ENCODE measurements at regions not wholly inside any gene's neighbourhood (a gene's known extent, or its start where the extent isn't known, plus 50 kb on each side); places are given as distances from the start of the nearest gene placed in this dataset.
"Not testable (repeated sequence)": the region's sequence is repeated elsewhere in the genome, so short reads cannot be mapped to it uniquely, and the experiment has no call there.

DNA sequence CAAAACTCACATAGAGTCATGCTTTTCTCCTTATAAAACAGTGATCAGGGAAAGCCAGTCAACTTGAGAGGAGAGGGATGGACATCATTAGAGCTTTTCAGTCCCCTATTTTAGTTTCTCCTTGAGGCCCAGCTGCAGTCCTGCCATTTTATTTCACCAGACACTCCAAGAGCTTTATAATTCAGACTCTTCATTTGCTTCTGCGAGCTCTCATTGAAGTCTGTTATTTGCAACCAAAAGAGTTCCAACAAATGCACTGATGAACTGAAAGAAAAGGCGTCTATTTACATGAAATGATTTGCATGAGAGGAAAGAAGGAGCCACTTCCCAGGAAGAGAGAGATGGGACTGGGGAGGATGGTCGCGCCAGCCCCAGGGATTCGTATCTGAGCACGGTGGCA is 86.8 kb downstream of the NDUFA12 start:
- DNase-seq (no peak), ATAC-seq (ENCODE audit: low FRiP score) (no peak)
- Histone ChIP-seq H3K4me3 (ENCODE audit: low read length in 2 of 2) (no peak overlapping the region), H3K9me3 (ENCODE audit: control insufficient read depth, low read length) (peaks cover 4% of the 10 kb centered on the region), H3K27me3 (ENCODE audit: control insufficient read depth in 1 of 2, insufficient read depth in 2 of 2, low read length in 1 of 2) (no peaks in the 10 kb centered on the region), H3K36me3 (ENCODE audit: control insufficient read depth in 1 of 2, insufficient read depth in 2 of 2, low read length in 1 of 2) (no peaks in the 10 kb centered on the region), H3K4me1 (ENCODE audit: control insufficient read depth in 1 of 2, insufficient read depth in 2 of 2, low read length in 2 of 2) (no peaks in the 10 kb centered on the region), H3K27ac (ENCODE audit: low read depth in 1 of 2, low read length in 2 of 2) (no peak overlapping the region)
- 84 to 85% methylated on average over 6 of the region's 6 CpGs for WGBS, 2 donors
- intact Hi-C loops (cut with DNase I) = no loop called here

DNA sequence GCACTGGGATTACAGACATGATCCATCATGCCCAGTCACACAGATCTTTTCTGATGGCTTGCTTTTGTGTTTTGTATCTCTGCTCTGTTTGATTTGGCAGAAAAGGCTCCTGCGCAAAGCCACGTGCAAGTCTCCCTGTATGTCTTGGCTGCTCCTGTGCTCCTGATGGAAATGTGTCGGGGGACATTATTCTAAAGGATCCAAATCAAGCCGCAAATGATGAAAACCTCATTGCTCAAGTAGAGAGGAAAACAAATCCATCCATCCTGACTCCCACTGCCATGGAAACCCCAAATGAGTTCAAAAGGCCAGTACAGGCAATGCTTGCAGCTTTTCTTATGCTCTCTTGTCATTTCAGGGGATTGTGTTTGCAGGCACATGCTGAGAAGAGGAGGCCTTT is 93.8 kb downstream of the NDUFA12 start:
- ATAC-seq (ENCODE audit: low FRiP score) (peak; percentile 48), DNase-seq (no peak)
- intact Hi-C loops (cut with DNase I) = no loop called here
- Histone ChIP-seq H3K27ac (ENCODE audit: low read depth in 1 of 2, low read length in 2 of 2) (no peak overlapping the region), H3K4me1 (ENCODE audit: control insufficient read depth in 1 of 2, insufficient read depth in 2 of 2, low read length in 2 of 2) (no peaks in the 10 kb centered on the region), H3K9me3 (ENCODE audit: control insufficient read depth, low read length) (peaks cover 4% of the 10 kb centered on the region), H3K4me3 (ENCODE audit: low read length in 2 of 2) (no peak overlapping the region), H3K36me3 (ENCODE audit: control insufficient read depth in 1 of 2, insufficient read depth in 2 of 2, low read length in 1 of 2) (no peaks in the 10 kb centered on the region), H3K27me3 (ENCODE audit: control insufficient read depth in 1 of 2, insufficient read depth in 2 of 2, low read length in 1 of 2) (no peaks in the 10 kb centered on the region)
- WGBS, 2 donors = 12 to 15% methylated on average over 4 of the region's 4 CpGs

DNA sequence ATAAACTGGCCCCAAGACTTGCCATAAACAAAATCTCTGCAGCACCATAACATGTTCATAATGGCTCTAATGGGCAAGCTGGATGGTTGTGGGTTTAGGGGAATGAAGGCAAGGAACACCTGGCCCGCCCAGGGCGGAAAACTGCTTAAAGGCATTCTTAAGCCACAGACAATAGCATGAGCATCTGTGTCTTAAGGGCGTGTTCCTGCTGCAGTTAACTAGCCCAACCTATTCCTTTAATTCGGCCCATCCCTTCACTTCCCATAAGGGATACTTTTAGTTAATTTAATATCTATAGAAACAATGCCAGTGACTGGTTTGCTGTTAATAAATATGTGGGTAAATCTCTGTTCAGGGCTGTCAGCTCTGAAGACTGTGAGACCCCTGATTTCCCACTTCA is 97.7 kb downstream of the NDUFA12 start:
- H3K4me3 ChIP-seq (ENCODE audit: low read length in 2 of 2); H3K36me3 ChIP-seq (ENCODE audit: control insufficient read depth in 1 of 2, insufficient read depth in 2 of 2, low read length in 1 of 2); H3K4me1 ChIP-seq (ENCODE audit: control insufficient read depth in 1 of 2, insufficient read depth in 2 of 2, low read length in 2 of 2); DNase-seq; H3K9me3 ChIP-seq (ENCODE audit: control insufficient read depth, low read length); intact Hi-C loops (cut with DNase I); H3K27ac ChIP-seq (ENCODE audit: low read depth in 1 of 2, low read length in 2 of 2); H3K27me3 ChIP-seq (ENCODE audit: control insufficient read depth in 1 of 2, insufficient read depth in 2 of 2, low read length in 1 of 2); ATAC-seq (ENCODE audit: low FRiP score): not testable (repeated sequence)
- 95% methylated on average over 4 of the region's 4 CpGs for WGBS, 2 donors

DNA sequence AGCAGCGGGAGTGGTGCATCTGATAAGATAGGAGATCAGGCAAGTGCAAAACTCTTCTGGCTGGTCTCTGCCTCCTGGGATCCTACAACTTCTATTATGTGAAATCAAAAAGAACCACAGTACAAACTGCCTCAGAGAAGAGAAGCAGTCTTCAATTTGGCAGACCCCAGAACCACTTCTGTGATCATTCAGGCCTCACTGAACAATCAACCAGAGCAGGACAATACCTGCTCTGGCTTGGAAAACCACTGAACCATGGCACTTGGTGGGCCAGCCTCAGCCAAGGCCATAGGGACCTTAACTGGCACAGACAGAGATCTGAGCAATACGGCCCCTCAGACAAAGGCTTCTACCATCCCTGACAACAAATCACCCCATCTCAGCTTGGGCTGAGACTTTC is 103.0 kb downstream of the NDUFA12 start:
- intact Hi-C loops (cut with DNase I) = no loop called here
- no peak for ATAC-seq (ENCODE audit: low FRiP score)
- no peak overlapping the region for H3K27ac ChIP-seq (ENCODE audit: low read depth in 1 of 2, low read length in 2 of 2)
- no peak overlapping the region for H3K4me3 ChIP-seq (ENCODE audit: low read length in 2 of 2)
- DNase-seq = no peak
- WGBS, 2 donors = 82 to 90% methylated on average over 2 of the region's 2 CpGs
- H3K27me3 ChIP-seq (ENCODE audit: control insufficient read depth in 1 of 2, insufficient read depth in 2 of 2, low read length in 1 of 2) = no peaks in the 10 kb centered on the region
- no peaks in the 10 kb centered on the region for H3K4me1 ChIP-seq (ENCODE audit: control insufficient read depth in 1 of 2, insufficient read depth in 2 of 2, low read length in 2 of 2)
- no peaks in the 10 kb centered on the region for H3K36me3 ChIP-seq (ENCODE audit: control insufficient read depth in 1 of 2, insufficient read depth in 2 of 2, low read length in 1 of 2)
- no peaks in the 10 kb centered on the region for H3K9me3 ChIP-seq (ENCODE audit: control insufficient read depth, low read length)

DNA sequence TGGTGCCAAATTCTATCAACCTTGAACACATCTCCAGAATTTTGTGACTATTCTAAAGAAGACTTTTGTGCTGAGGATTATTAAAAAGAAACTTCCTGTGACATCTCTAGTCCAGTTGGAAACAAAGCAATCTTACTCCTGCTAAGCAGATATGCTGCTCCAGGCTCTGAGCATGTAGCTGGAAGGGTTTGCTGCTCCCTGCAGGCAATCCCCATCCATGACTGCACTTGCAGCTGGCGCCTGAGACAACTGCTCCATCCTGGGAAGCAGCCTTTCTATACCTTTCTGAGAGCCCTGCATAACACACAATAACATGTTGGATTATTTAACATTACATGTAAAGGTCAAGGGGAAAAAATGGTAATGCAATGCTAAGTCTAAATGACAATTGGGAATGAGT is 105.1 kb downstream of the NDUFA12 start:
- ATAC-seq (ENCODE audit: low FRiP score) (no peak), DNase-seq (no peak)
- no peak overlapping the region for H3K27ac ChIP-seq (ENCODE audit: low read depth in 1 of 2, low read length in 2 of 2)
- intact Hi-C loops (cut with DNase I) = no loop called here
- H3K4me3 ChIP-seq (ENCODE audit: low read length in 2 of 2) = no peak overlapping the region
- 85 to 89% methylated on average over 1 of the region's 1 CpG for WGBS, 2 donors
- H3K36me3 ChIP-seq (ENCODE audit: control insufficient read depth in 1 of 2, insufficient read depth in 2 of 2, low read length in 1 of 2) = no peaks in the 10 kb centered on the region
- H3K27me3 ChIP-seq (ENCODE audit: control insufficient read depth in 1 of 2, insufficient read depth in 2 of 2, low read length in 1 of 2) = no peaks in the 10 kb centered on the region
- no peaks in the 10 kb centered on the region for H3K9me3 ChIP-seq (ENCODE audit: control insufficient read depth, low read length)
- no peaks in the 10 kb centered on the region for H3K4me1 ChIP-seq (ENCODE audit: control insufficient read depth in 1 of 2, insufficient read depth in 2 of 2, low read length in 2 of 2)

DNA sequence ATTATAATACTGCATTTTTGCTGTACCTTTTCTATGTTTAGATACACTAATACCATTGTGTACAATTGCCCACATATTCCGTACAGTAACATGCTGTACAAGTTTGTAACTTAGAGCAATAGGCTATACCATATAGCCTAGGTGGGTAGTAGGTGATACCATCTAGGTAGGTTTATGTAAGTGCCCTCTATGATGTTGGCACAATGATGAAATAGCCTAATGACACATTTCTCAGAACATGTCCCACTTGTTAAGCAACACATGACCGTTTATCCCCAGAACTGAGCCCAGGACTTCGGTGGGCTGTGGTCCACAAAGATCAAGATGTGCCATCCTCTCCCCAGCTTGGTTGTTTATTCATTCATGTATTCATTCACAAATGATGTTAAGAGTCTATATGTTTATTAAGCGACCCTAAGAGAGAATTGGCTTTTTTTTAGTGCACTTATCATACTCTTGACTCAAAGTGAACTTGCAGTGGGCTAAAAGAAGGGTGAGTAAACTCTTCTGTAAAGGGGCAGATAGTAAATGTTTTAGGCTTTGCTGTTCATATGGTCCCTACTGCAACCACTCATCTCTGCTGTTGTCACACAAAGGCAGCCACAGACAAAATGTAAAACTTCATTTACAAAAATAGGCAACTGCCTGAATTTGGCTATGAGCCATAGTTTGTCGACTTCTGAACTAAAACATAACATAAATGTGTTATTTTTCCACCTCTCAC is 110.8 kb downstream of the NDUFA12 start:
- no peaks in the 10 kb centered on the region for H3K9me3 ChIP-seq (ENCODE audit: control insufficient read depth, low read length)
- H3K27me3 ChIP-seq (ENCODE audit: control insufficient read depth in 1 of 2, insufficient read depth in 2 of 2, low read length in 1 of 2) = no peaks in the 10 kb centered on the region
- no peaks in the 10 kb centered on the region for H3K4me1 ChIP-seq (ENCODE audit: control insufficient read depth in 1 of 2, insufficient read depth in 2 of 2, low read length in 2 of 2)
- no peak overlapping the region for H3K27ac ChIP-seq (ENCODE audit: low read depth in 1 of 2, low read length in 2 of 2)
- DNase-seq (no peak), ATAC-seq (ENCODE audit: low FRiP score) (no peak)
- H3K36me3 ChIP-seq (ENCODE audit: control insufficient read depth in 1 of 2, insufficient read depth in 2 of 2, low read length in 1 of 2) = no peaks in the 10 kb centered on the region
- no peak overlapping the region for H3K4me3 ChIP-seq (ENCODE audit: low read length in 2 of 2)
- WGBS, 2 donors = 72 to 73% methylated on average over 5 of the region's 5 CpGs
- intact Hi-C loops (cut with DNase I) = no loop called here

DNA sequence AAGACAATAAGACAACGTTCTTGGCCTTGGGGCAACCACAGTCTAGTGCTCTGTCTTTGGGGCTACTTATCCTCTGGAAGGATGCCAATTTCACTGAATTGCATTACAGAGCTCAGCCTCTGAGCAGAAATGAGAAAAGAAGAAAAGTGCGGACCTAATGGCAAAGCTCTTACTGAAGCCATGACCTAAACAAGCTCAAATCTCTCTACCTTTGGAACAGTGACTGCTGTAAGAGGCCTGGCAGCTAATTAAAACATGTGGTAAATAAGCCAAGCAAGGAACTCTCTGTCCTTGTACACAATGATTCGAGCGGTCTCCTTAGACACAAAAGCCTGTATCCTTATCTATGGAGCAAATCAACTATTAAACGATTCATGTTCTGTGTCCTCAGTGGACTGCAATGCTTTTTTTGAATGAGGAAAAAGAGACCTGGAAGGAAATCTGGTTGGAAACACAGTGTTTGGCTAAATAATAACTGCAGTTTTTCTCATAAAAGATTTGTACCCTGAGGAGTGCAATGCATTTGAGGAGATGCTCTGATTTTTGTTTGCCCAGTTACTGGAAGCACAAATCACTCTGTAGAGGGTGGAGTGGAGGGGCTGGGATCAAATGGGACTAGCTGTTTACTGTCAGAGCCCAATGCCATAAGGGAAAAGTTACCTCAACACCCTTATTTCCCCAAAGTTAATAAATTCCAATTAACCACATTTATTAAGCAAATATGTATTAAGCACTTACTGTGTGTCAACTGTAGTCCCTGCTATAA is 113.9 kb downstream of the NDUFA12 start:
- no peaks in the 10 kb centered on the region for H3K9me3 ChIP-seq (ENCODE audit: control insufficient read depth, low read length)
- WGBS, 2 donors = 80 to 84% methylated on average over 5 of the region's 5 CpGs
- no peak overlapping the region for H3K27ac ChIP-seq (ENCODE audit: low read depth in 1 of 2, low read length in 2 of 2)
- no peak overlapping the region for H3K4me3 ChIP-seq (ENCODE audit: low read length in 2 of 2)
- ATAC-seq (ENCODE audit: low FRiP score) (no peak), DNase-seq (no peak)
- intact Hi-C loops (cut with DNase I) = no loop called here
- H3K27me3 ChIP-seq (ENCODE audit: control insufficient read depth in 1 of 2, insufficient read depth in 2 of 2, low read length in 1 of 2) = no peaks in the 10 kb centered on the region
- H3K36me3 ChIP-seq (ENCODE audit: control insufficient read depth in 1 of 2, insufficient read depth in 2 of 2, low read length in 1 of 2) = no peaks in the 10 kb centered on the region
- no peaks in the 10 kb centered on the region for H3K4me1 ChIP-seq (ENCODE audit: control insufficient read depth in 1 of 2, insufficient read depth in 2 of 2, low read length in 2 of 2)

DNA sequence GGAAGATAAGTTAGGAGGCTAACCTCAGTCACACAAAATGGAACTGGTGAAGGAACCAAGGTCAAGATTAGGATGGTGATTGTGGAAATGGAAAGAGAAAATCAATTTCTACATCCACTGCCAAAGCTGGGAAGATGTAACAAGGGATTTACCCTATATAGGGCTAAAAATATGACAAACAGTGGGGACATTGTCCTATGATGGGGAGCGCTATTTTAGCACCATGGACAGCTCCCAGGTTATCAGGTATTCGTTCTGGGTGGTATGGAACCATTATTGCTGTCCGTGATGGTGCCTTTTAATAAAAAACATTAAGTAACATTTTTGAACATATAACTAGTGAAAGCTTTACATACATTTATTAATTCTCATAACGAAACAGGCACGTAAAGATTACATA is 124.0 kb downstream of the NDUFA12 start:
- Histone ChIP-seq H3K36me3 (ENCODE audit: control insufficient read depth in 1 of 2, insufficient read depth in 2 of 2, low read length in 1 of 2) (no peaks in the 10 kb centered on the region), H3K27me3 (ENCODE audit: control insufficient read depth in 1 of 2, insufficient read depth in 2 of 2, low read length in 1 of 2) (no peaks in the 10 kb centered on the region), H3K4me3 (ENCODE audit: low read length in 2 of 2) (no peak overlapping the region), H3K27ac (ENCODE audit: low read depth in 1 of 2, low read length in 2 of 2) (no peak overlapping the region), H3K4me1 (ENCODE audit: control insufficient read depth in 1 of 2, insufficient read depth in 2 of 2, low read length in 2 of 2) (no peaks in the 10 kb centered on the region), H3K9me3 (ENCODE audit: control insufficient read depth, low read length) (no peaks in the 10 kb centered on the region)
- no peak for ATAC-seq (ENCODE audit: low FRiP score)
- whole genome bisulfite sequencing, 2 donors = 36 to 48% methylated on average over 5 of the region's 5 CpGs
- DNase-seq = no peak
- intact Hi-C loops (cut with DNase I) = no loop called here

DNA sequence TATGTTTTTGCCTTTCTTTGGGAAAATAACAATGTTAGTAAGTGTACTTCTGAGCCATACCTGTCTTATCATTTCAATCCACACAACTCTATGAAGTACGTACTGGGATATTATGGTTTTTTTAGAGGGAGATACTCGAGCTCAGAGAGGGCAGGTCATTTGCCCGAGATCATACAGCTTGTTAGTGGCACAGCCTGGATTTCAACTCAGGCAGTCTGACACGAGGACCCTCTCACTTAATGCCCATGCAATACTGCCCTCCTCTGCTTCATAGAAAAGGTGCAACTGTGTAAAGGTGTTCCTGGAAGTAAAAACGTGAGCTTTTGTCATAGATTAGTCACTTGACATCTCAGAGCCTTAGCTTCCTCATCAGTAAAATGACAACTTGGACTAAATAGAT is 128.0 kb downstream of the NDUFA12 start:
- H3K27ac ChIP-seq (ENCODE audit: low read depth in 1 of 2, low read length in 2 of 2) = no peak overlapping the region
- H3K9me3 ChIP-seq (ENCODE audit: control insufficient read depth, low read length) = no peaks in the 10 kb centered on the region
- ATAC-seq (ENCODE audit: low FRiP score) = no peak
- no peaks in the 10 kb centered on the region for H3K4me1 ChIP-seq (ENCODE audit: control insufficient read depth in 1 of 2, insufficient read depth in 2 of 2, low read length in 2 of 2)
- no peaks in the 10 kb centered on the region for H3K27me3 ChIP-seq (ENCODE audit: control insufficient read depth in 1 of 2, insufficient read depth in 2 of 2, low read length in 1 of 2)
- intact Hi-C loops (cut with DNase I) = no loop called here
- DNase-seq = no peak
- H3K4me3 ChIP-seq (ENCODE audit: low read length in 2 of 2) = no peak overlapping the region
- 34 to 37% methylated on average over 5 of the region's 5 CpGs for WGBS, 2 donors
- no peaks in the 10 kb centered on the region for H3K36me3 ChIP-seq (ENCODE audit: control insufficient read depth in 1 of 2, insufficient read depth in 2 of 2, low read length in 1 of 2)
